Keratinocyte (primary cell): ENCODE measurements at regions not wholly inside any gene's neighbourhood (a gene's known extent, or its start where the extent isn't known, plus 50 kb on each side); places are given as distances from the start of the nearest gene placed in this dataset.
A peak's percentile ranks its signal among the peaks of the same experiment; 100 is the strongest.

ENCODE experiments used
- DNase-seq: peaks from one replicate; pipeline ENCODE4 v3.0.0-alpha.2; 2011; ENCODE audit warnings: low read depth, missing footprints, low spot score
- FAIRE-seq: peaks from 2 replicates; lab custom pipeline; 2011; peaks lifted over from hg19 to GRCh38; lab: Jason Lieb, UNC
- H2AFZ ChIP-seq: 2 replicates; pipeline ENCODE4 v1.6.0; 2012; ENCODE audit warnings: low read length, control low read depth, inconsistent platforms; ENCODE audit not compliant: control insufficient read depth
- H3K27ac ChIP-seq: 2 replicates; pipeline ENCODE4 v1.5.1; 2011; ENCODE audit warnings: low read length; ENCODE audit not compliant: control insufficient read depth, insufficient read depth
- H3K27me3 ChIP-seq: 3 replicates; pipeline ENCODE4 v1.6.0; 2011; ENCODE audit warnings: low read length; ENCODE audit not compliant: control insufficient read depth, insufficient read depth; ENCODE audit errors: extremely low read depth
- H3K36me3 ChIP-seq, 2 experiments: 2 replicates in 1 of 2; 3 replicates in 1 of 2; pipeline ENCODE4 v1.5.1; 2011; ENCODE audit warnings: low read length in 2 of 2, mild to moderate bottlenecking in 1 of 2; ENCODE audit not compliant: control insufficient read depth in 2 of 2, insufficient read depth in 2 of 2; ENCODE audit errors: extremely low read depth in 1 of 2
- H3K4me1 ChIP-seq: 3 replicates; pipeline ENCODE4 v1.5.1; 2011; ENCODE audit warnings: low read length; ENCODE audit not compliant: control insufficient read depth, insufficient read depth; ENCODE audit errors: extremely low read depth
- H3K4me2 ChIP-seq: 3 replicates; pipeline ENCODE4 v1.6.0; 2011; ENCODE audit warnings: low read depth, low read length; ENCODE audit not compliant: control insufficient read depth, insufficient read depth; ENCODE audit errors: extremely low read depth
- H3K4me3 ChIP-seq, 3 experiments: fragments of 200-600 bp in 1 of 3; sonication (generic) in 1 of 3; 2 replicates in 2 of 3; 3 replicates in 1 of 3; pipeline ENCODE4 v1.5.1; 2011 to 2016; ENCODE audit warnings: low read length in 3 of 3, mild to moderate bottlenecking in 3 of 3, control low read depth in 2 of 3, inconsistent platforms in 1 of 3, low read depth in 1 of 3, mixed read lengths in 1 of 3, mixed run types in 1 of 3, moderate library complexity in 1 of 3; ENCODE audit not compliant: control insufficient read depth in 2 of 3, insufficient read depth in 2 of 3; ENCODE audit errors: extremely low read depth in 1 of 3
- H3K79me2 ChIP-seq: 2 replicates; pipeline ENCODE4 v1.6.0; 2012; ENCODE audit warnings: low read length; ENCODE audit not compliant: control insufficient read depth, insufficient read depth
- H3K9ac ChIP-seq: 3 replicates; pipeline ENCODE4 v1.6.0; 2011; ENCODE audit warnings: low read length; ENCODE audit not compliant: control insufficient read depth, insufficient read depth; ENCODE audit errors: extremely low read depth
- H3K9me1 ChIP-seq: 3 replicates; pipeline ENCODE4 v1.6.0; 2011; ENCODE audit warnings: low read length; ENCODE audit not compliant: control insufficient read depth, insufficient read depth; ENCODE audit errors: extremely low read depth
- H3K9me3 ChIP-seq: 2 replicates; pipeline ENCODE4 v1.5.1; 2012; ENCODE audit warnings: low read depth, low read length; ENCODE audit not compliant: control insufficient read depth
- H4K20me1 ChIP-seq: 3 replicates; pipeline ENCODE4 v1.6.0; 2011; ENCODE audit warnings: low read length; ENCODE audit not compliant: control insufficient read depth, insufficient read depth; ENCODE audit errors: extremely low read depth
- EZH2 ChIP-seq: IDR thresholded peaks from one replicate; pipeline ENCODE4 v1.6.1; 2012; ENCODE audit warnings: inconsistent platforms, mild to moderate bottlenecking, low read length, moderate library complexity
- dilution Hi-C: fragments of 300-500 bp; cut with MboI; formaldehyde crosslinking; loops from one replicate; pipeline ENCODE4 v1.7.0; 2020; ENCODE audit warnings: low sequenced_read_pairs; ENCODE audit not compliant: extremely low pct_ligation_motif_present
- TF ChIP-seq, protein P1 (sequence below), 3 experiments: IDR thresholded peaks in 1 of 3; conservative IDR thresholded peaks in 1 of 3; optimal IDR thresholded peaks in 1 of 3; 2 replicates in 2 of 3; 3 replicates in 1 of 3; pipeline versions ENCODE3 to v1.5.1; 2011; ENCODE audit warnings: low read length in 3 of 3, mild to moderate bottlenecking in 3 of 3, moderate library complexity in 2 of 3, control low read depth in 1 of 3, inconsistent platforms in 1 of 3; ENCODE audit not compliant: insufficient read depth in 2 of 3; ENCODE audit errors: extremely low read depth in 1 of 3

DNA sequence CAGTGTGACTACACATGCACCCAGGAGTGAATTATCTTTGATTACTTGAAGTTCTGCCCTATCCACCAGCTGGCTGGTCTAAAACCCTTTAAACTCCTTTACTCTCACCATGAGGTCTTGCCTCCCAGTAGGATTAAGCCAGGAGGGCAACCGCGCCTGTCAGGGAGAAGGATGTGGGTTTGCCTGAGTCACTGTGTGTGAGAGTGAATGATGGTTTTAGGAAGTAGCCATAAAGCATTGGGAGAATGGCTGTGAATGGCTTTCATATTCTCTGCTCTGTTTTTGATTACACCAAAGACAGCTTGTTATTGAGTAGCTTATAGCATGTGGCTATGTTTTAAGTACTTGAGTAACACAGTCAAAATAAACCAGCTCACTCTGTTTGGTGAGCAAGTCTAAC, 637.7 kb upstream of the TBL1XR1 start:
- no peaks in the 10 kb centered on the region for H3K27me3 ChIP-seq
- peak overlapping the region; percentile 29 for H3K4me2 ChIP-seq
- TF ChIP-seq, protein P1, sequence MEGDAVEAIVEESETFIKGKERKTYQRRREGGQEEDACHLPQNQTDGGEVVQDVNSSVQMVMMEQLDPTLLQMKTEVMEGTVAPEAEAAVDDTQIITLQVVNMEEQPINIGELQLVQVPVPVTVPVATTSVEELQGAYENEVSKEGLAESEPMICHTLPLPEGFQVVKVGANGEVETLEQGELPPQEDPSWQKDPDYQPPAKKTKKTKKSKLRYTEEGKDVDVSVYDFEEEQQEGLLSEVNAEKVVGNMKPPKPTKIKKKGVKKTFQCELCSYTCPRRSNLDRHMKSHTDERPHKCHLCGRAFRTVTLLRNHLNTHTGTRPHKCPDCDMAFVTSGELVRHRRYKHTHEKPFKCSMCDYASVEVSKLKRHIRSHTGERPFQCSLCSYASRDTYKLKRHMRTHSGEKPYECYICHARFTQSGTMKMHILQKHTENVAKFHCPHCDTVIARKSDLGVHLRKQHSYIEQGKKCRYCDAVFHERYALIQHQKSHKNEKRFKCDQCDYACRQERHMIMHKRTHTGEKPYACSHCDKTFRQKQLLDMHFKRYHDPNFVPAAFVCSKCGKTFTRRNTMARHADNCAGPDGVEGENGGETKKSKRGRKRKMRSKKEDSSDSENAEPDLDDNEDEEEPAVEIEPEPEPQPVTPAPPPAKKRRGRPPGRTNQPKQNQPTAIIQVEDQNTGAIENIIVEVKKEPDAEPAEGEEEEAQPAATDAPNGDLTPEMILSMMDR (optimal IDR thresholded peaks at IDR 0.05 in 1 of 3, IDR thresholded peaks at IDR 0.05 in 1 of 3, conservative IDR thresholded peaks at IDR 0.05 in 1 of 3; ENCODE audit: extremely low read depth in 1 of 3, insufficient read depth in 2 of 3, low read length in 3 of 3), result no peak
- TF ChIP-seq EZH2, result no peak
- H3K4me3 ChIP-seq, result no peak overlapping the region
- no peak overlapping the region for H2AFZ ChIP-seq
- no peaks in the 10 kb centered on the region for H3K79me2 ChIP-seq
- H4K20me1 ChIP-seq, result no peaks in the 10 kb centered on the region
- H3K9me3 ChIP-seq, result no peaks in the 10 kb centered on the region
- peak; percentile 23 for DNase-seq
- no peaks in the 10 kb centered on the region for H3K9me1 ChIP-seq
- no peaks in the 10 kb centered on the region for H3K36me3 ChIP-seq
- dilution Hi-C loops, result no loop called here
- peak; percentile 93 for FAIRE-seq
- H3K9ac ChIP-seq, result no peak overlapping the region
- peak overlapping the region; percentile 32 for H3K27ac ChIP-seq
- peaks cover 37% of the 10 kb centered on the region for H3K4me1 ChIP-seq

DNA sequence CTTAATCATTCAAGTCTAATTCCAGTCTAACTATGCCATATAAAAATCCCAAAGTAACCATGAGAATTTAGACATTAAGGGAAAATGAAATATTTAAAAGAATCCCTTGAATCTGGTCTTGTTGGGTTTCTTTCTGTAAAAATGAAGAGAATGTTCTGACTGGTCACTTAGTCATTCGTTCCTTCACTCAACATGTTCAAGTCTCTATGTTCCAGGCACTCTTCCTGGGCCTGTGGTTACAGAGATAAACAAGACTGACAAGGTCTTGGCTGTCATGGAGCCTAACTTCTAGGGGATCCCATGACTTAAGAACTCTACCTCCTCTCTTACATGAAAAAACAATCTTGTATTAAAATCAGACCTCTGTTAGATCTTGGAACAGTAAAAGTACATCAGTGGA, 638.6 kb upstream of the TBL1XR1 start:
- DNase-seq (peak; percentile 59), FAIRE-seq (peak; percentile 79)
- no peaks in the 10 kb centered on the region for H4K20me1 ChIP-seq
- peak overlapping the region; percentile 28 for H2AFZ ChIP-seq
- no peak overlapping the region for H3K9ac ChIP-seq
- H3K9me1 ChIP-seq, result no peaks in the 10 kb centered on the region
- dilution Hi-C loops, result no loop called here
- H3K79me2 ChIP-seq, result no peaks in the 10 kb centered on the region
- TF ChIP-seq, protein P1 (optimal IDR thresholded peaks at IDR 0.05 in 1 of 3, IDR thresholded peaks at IDR 0.05 in 1 of 3, conservative IDR thresholded peaks at IDR 0.05 in 1 of 3; ENCODE audit: extremely low read depth in 1 of 3, insufficient read depth in 2 of 3, low read length in 3 of 3), result no peak
- TF ChIP-seq EZH2, result no peak
- H3K4me3 ChIP-seq, result no peak overlapping the region
- peak overlapping the region; percentile 32 for H3K27ac ChIP-seq
- H3K27me3 ChIP-seq, result no peaks in the 10 kb centered on the region
- peak overlapping the region; percentile 11 for H3K4me2 ChIP-seq
- peaks cover 30% of the 10 kb centered on the region for H3K4me1 ChIP-seq
- no peaks in the 10 kb centered on the region for H3K36me3 ChIP-seq
- H3K9me3 ChIP-seq, result no peaks in the 10 kb centered on the region
